Esophagus muscularis mucosa (tissue), 4 donors: ENCODE measurements at regions not wholly inside any gene's neighbourhood (a gene's known extent, or its start where the extent isn't known, plus 50 kb on each side); places are given as distances from the start of the nearest gene placed in this dataset.

Experiments
- EP300 ChIP-seq: sonication (generic); formaldehyde crosslinking; IDR thresholded peaks from one replicate; pipeline ENCODE4 v1.6.1; 2017; ENCODE audit warnings: antibody characterized with exemption
- POLR2AphosphoS5 ChIP-seq, 2 donors: sonication (generic); formaldehyde crosslinking; IDR thresholded peaks; one replicate each; pipeline ENCODE4 v1.6.1; 2017; ENCODE audit warnings: antibody characterized with exemption in 2 of 2
- TF ChIP-seq, protein P1 (sequence below), 3 experiments: fragments of 200-600 bp in 2 of 3; fragments of 450-650 bp in 1 of 3; sonication (generic) in 2 of 3; IDR thresholded peaks; one replicate each; pipeline ENCODE4 v1.5.1; 2017 to 2019; ENCODE audit warnings: antibody characterized with exemption in 3 of 3, mild to moderate bottlenecking in 2 of 3, moderate library complexity in 1 of 3

- TF ChIP-seq EP300 (no peak), POLR2AphosphoS5 (IDR thresholded peaks at IDR 0.05) (no peak)
- TF ChIP-seq, protein P1, sequence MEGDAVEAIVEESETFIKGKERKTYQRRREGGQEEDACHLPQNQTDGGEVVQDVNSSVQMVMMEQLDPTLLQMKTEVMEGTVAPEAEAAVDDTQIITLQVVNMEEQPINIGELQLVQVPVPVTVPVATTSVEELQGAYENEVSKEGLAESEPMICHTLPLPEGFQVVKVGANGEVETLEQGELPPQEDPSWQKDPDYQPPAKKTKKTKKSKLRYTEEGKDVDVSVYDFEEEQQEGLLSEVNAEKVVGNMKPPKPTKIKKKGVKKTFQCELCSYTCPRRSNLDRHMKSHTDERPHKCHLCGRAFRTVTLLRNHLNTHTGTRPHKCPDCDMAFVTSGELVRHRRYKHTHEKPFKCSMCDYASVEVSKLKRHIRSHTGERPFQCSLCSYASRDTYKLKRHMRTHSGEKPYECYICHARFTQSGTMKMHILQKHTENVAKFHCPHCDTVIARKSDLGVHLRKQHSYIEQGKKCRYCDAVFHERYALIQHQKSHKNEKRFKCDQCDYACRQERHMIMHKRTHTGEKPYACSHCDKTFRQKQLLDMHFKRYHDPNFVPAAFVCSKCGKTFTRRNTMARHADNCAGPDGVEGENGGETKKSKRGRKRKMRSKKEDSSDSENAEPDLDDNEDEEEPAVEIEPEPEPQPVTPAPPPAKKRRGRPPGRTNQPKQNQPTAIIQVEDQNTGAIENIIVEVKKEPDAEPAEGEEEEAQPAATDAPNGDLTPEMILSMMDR (IDR thresholded peaks at IDR 0.05) = no peak
Observed at GRCh38 chr10:132481690-132482089, 55.9 kb upstream of the INPP5A start.
